Endodermal cell (in vitro differentiated cells): ENCODE measurements at regions not wholly inside any gene's neighbourhood (a gene's known extent, or its start where the extent isn't known, plus 50 kb on each side); places are given as distances from the start of the nearest gene placed in this dataset.
A peak's percentile ranks its signal among the peaks of the same experiment; 100 is the strongest.

Experiments
- DNase-seq: peaks from one replicate; pipeline ENCODE4 v3.0.0-alpha.2; 2017
- H3K27ac ChIP-seq: 2 replicates; pipeline ENCODE4 v1.5.1; 2013; ENCODE audit warnings: mild to moderate bottlenecking, low read depth, low read length, moderate library complexity
- H3K27me3 ChIP-seq: 2 replicates; pipeline ENCODE4 v1.6.1; 2013; ENCODE audit warnings: mild to moderate bottlenecking, low read length, moderate library complexity; ENCODE audit not compliant: insufficient read depth, control insufficient read depth, poor library complexity, severe bottlenecking
- H3K36me3 ChIP-seq: 2 replicates; pipeline ENCODE4 v1.7.0; 2013; ENCODE audit warnings: mild to moderate bottlenecking, low read length, moderate library complexity; ENCODE audit not compliant: control insufficient read depth, insufficient read depth
- H3K4me1 ChIP-seq: one replicate; pipeline ENCODE4 v1.7.0; 2013; ENCODE audit warnings: low read length; ENCODE audit not compliant: control insufficient read depth, insufficient read depth
- H3K4me3 ChIP-seq: 2 replicates; pipeline ENCODE4 v1.5.1; 2013; ENCODE audit warnings: mild to moderate bottlenecking, low read length, moderate library complexity
- H3K9ac ChIP-seq: 2 replicates; pipeline ENCODE4 v1.6.1; 2013; ENCODE audit warnings: mild to moderate bottlenecking, low read length, moderate library complexity; ENCODE audit not compliant: poor library complexity, severe bottlenecking; ENCODE audit errors: extremely low read depth
- H3K9me3 ChIP-seq: 2 replicates; pipeline ENCODE4 v1.6.1; 2013; ENCODE audit warnings: mild to moderate bottlenecking, low read length, moderate library complexity; ENCODE audit not compliant: control insufficient read depth
- H3K27ac Mint-ChIP-seq: 2 replicates; pipeline ENCODE4 v1.8.0; 2020; ENCODE audit warnings: mixed read lengths
- H3K27me3 Mint-ChIP-seq: 2 replicates; pipeline ENCODE4 v1.8.0; 2021; ENCODE audit warnings: mild to moderate bottlenecking, mixed read lengths; ENCODE audit not compliant: insufficient read depth
- H3K36me3 Mint-ChIP-seq: 2 replicates; pipeline ENCODE4 v1.8.0; 2020; ENCODE audit warnings: low read depth, mixed read lengths
- H3K4me1 Mint-ChIP-seq: 2 replicates; pipeline ENCODE4 v1.8.0; 2020; ENCODE audit warnings: mixed read lengths
- H3K4me3 Mint-ChIP-seq: 2 replicates; pipeline ENCODE4 v1.8.0; 2020; ENCODE audit warnings: mild to moderate bottlenecking, moderate library complexity, mixed read lengths
- H3K9me3 Mint-ChIP-seq: 2 replicates; pipeline ENCODE4 v1.8.0; 2020; ENCODE audit warnings: mild to moderate bottlenecking, mixed read lengths
- CTCF ChIP-seq: fragments of 200-600 bp; sonication (generic); conservative IDR thresholded peaks from 2 replicates; pipeline ENCODE4 v1.5.0; 2021; ENCODE audit warnings: antibody characterized with exemption, mild to moderate bottlenecking
- WGBS, 2 experiments: methylation state at CpG; one replicate each; pipeline versions ENCODE4 v1.1.5 to v1.1.7; 2013; ENCODE audit warnings: missing lambda C conversion rate in 2 of 2, mixed read lengths in 1 of 2; ENCODE audit not compliant: insufficient coverage in 1 of 2, insufficient read length in 1 of 2; 5-methylcytosine and 5-hydroxymethylcytosine counted together

DNA sequence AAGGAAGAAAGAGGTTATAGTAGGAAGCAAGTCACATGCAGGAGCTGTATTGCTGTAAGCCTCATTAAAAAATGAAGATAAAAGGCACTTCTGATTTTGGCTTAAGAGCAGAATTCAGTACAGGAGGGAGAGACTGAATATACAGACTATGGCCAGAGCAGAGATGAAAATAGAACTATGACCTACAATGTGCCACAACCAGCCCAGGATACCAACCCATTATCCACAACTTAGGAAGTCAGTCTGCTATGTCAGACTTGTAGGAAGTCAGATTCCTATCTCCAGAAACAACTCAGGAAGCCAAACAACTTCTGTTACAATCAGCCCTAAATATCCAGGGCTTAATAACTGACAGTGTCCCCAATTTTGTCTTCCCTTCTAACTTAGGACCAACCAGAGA, 156.2 kb upstream of the ANKH start:
- Histone ChIP-seq H3K4me3 (peak overlapping the region; percentile 65), H3K36me3 (no peaks in the 10 kb centered on the region), H3K9me3 (peaks cover 10% of the 10 kb centered on the region), H3K4me1 (peaks cover 10% of the 10 kb centered on the region), H3K9ac (no peak overlapping the region), H3K27me3 (peaks cover 14% of the 10 kb centered on the region), H3K27ac (no peak overlapping the region)
- Mint-ChIP-seq H3K36me3 (no peaks in the 10 kb centered on the region), H3K9me3 (peaks cover 13% of the 10 kb centered on the region), H3K27me3 (peaks cover 87% of the 10 kb centered on the region), H3K27ac (no peak overlapping the region), H3K4me3 (no peak overlapping the region), H3K4me1 (peaks cover 23% of the 10 kb centered on the region)
- DNase-seq: no peak
- no peak for TF ChIP-seq CTCF

GRCh38 chr5:15026944-15027343, 155.4 kb upstream of the ANKH start:
- H3K27ac ChIP-seq: no peak overlapping the region
- H3K27ac Mint-ChIP-seq: no peak overlapping the region
- peaks cover 14% of the 10 kb centered on the region for H3K27me3 ChIP-seq
- peaks cover 86% of the 10 kb centered on the region for H3K27me3 Mint-ChIP-seq
- TF ChIP-seq CTCF: no peak
- WGBS, 2 experiments: 39 to 56% methylated on average over 4 to 6 of the region's 6 CpGs
- H3K9me3 Mint-ChIP-seq: peaks cover 13% of the 10 kb centered on the region
- no peak overlapping the region for H3K4me3 Mint-ChIP-seq
- H3K9me3 ChIP-seq: peaks cover 10% of the 10 kb centered on the region
- H3K36me3 Mint-ChIP-seq: no peaks in the 10 kb centered on the region
- no peaks in the 10 kb centered on the region for H3K36me3 ChIP-seq
- H3K4me1 Mint-ChIP-seq: peaks cover 23% of the 10 kb centered on the region
- H3K9ac ChIP-seq: no peak overlapping the region
- peak overlapping the region; percentile 65 for H3K4me3 ChIP-seq
- peaks cover 10% of the 10 kb centered on the region for H3K4me1 ChIP-seq
- peak; percentile 88 for DNase-seq

DNA sequence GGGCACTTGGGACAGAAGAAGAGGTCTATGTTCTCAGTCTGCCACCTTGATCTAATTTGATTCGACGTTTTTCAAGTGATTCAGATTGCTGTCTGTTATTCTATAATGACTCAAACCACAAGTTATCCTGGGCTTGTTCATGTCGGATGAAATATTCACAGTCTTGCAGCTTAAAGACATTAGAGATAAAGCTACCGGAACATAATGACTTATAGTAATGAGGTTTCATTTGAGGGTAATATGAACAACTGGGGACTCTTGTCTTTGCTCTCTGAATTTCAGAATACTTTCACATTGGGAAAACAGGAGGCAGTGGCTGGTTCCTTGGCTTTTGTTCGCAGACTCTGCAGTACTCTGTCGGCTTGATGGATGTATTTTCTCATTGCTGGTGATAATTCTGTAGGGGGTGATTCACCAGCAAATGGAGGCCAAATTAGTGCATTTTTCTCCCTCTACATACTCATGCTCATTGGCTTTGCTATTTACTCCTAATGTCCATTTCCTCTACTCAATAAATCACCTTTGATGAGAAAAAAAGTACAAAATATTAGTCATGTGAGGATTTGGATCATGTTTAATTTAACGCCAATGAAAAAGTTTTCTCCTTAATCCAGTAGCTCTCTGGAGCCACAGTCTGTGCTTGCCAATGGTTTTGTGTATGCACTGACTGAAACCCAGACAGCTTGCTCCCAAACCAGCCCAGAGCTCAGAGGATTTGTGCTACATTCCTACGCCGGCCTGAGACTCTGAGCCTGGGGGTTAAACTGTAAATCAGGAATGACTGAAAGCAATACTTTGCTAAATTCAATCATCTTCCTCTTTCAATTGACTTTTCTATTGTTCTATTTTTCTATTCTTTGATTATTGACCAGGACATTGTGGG, 154.7 kb upstream of the ANKH start:
- Mint-ChIP-seq H3K27me3 (peaks cover 90% of the 10 kb centered on the region), H3K27ac (no peak overlapping the region), H3K36me3 (no peaks in the 10 kb centered on the region), H3K4me3 (no peak overlapping the region), H3K9me3 (peaks cover 19% of the 10 kb centered on the region), H3K4me1 (peaks cover 23% of the 10 kb centered on the region)
- Histone ChIP-seq H3K4me1 (peaks cover 10% of the 10 kb centered on the region), H3K27ac (no peak overlapping the region), H3K9ac (no peak overlapping the region), H3K36me3 (no peaks in the 10 kb centered on the region), H3K27me3 (peaks cover 14% of the 10 kb centered on the region), H3K4me3 (no peak overlapping the region), H3K9me3 (peaks cover 10% of the 10 kb centered on the region)
- 81 to 85% methylated on average over 4 to 9 of the region's 9 CpGs for WGBS, 2 experiments
- DNase-seq: peak; percentile 53
- TF ChIP-seq CTCF: no peak
